Cardiac muscle cell (in vitro differentiated cells and primary cell): ENCODE measurements at regions not wholly inside any gene's neighbourhood (a gene's known extent, or its start where the extent isn't known, plus 50 kb on each side); places are given as distances from the start of the nearest gene placed in this dataset.
A peak's percentile ranks its signal among the peaks of the same experiment; 100 is the strongest.

Experiments used
- DNase-seq, 2 donors: peaks; one replicate each; pipeline versions ENCODE4 v3.0.0 to v3.0.0-alpha.2; 2010 to 2017; ENCODE audit warnings: low read depth in 1 of 2, low spot score in 1 of 2
- H3K27ac ChIP-seq: fragments of 200-600 bp; sonication (generic); 2 replicates; pipeline ENCODE4 v1.5.1; 2016
- H3K27me3 ChIP-seq: fragments of 200-600 bp; sonication (generic); 2 replicates; pipeline ENCODE4 v1.6.0; 2016; ENCODE audit warnings: control low read depth
- H3K36me3 ChIP-seq: fragments of 200-600 bp; sonication (generic); 2 replicates; pipeline ENCODE4 v1.5.1; 2016; ENCODE audit warnings: control low read depth
- H3K4me1 ChIP-seq: fragments of 200-600 bp; sonication (generic); 2 replicates; pipeline ENCODE4 v1.8.1; 2017; ENCODE audit warnings: low read depth, mild to moderate bottlenecking, mixed run types
- H3K4me3 ChIP-seq: fragments of 200-600 bp; sonication (generic); 2 replicates; pipeline ENCODE4 v1.5.1; 2016; ENCODE audit warnings: mild to moderate bottlenecking
- H3K9me3 ChIP-seq: fragments of 200-600 bp; sonication (generic); 2 replicates; pipeline ENCODE4 v1.5.1; 2017; ENCODE audit warnings: low read depth, mild to moderate bottlenecking, control low read depth
- CTCF ChIP-seq: IDR thresholded peaks from 2 replicates; pipeline ENCODE4 v1.5.1; 2012; ENCODE audit warnings: low read depth, mild to moderate bottlenecking, low read length

GRCh38 chr2:136213836-136214235 is 95.9 kb upstream of the CXCR4 start:
- H3K27me3 ChIP-seq, result no peaks in the 10 kb centered on the region
- TF ChIP-seq CTCF, result no peak
- no peaks in the 10 kb centered on the region for H3K4me1 ChIP-seq
- H3K27ac ChIP-seq, result no peak overlapping the region
- DNase-seq, result no peak
- H3K4me3 ChIP-seq, result no peak overlapping the region
- H3K36me3 ChIP-seq, result no peaks in the 10 kb centered on the region
- H3K9me3 ChIP-seq, result no peaks in the 10 kb centered on the region

DNA sequence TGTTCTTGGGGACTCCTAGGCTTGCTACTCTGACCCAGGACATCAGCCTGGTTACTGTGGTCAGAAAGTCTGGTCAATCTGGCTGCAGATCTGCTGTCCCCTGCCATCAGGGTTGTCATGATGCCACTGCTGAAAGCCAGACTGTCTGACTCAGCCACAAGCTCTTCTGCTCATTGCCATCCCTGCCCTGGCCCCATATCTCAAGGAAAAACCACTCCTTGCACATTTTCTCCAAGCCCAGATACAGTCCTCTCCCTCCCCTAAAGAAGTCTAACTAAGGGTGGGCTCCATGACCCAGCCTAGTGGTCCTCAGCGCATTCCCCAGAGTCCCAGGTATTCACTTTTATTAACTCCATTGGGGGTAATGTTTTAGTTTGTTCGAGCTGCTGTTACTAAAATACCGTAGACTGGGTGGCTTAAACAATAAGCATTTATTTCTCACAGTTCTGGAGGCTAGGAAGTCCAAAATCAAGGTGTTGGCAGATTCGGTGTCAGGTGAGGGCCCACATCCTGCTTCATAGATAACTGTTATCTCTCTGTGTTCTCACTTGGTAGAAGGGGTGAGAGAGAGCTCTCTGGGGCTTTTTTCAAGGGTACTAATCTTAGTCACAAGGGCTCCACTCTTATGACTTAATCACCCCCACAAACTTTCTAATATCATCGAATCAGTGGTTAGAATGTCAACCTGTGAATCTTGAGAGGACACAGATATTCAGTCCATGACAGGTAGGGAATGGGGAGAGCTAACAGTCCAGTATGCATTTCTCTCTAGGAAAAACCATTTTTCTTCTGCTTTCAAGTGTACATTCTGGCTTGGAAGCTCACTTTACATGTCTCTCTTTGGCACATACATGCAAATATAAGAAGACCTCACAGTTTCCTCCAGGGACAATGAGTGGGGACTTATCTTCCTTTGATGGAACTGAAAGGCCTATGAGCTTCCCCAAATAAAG is 94.8 kb upstream of the CXCR4 start:
- no peaks in the 10 kb centered on the region for H3K4me1 ChIP-seq
- H3K27ac ChIP-seq, result no peak overlapping the region
- TF ChIP-seq CTCF, result no peak
- no peak overlapping the region for H3K4me3 ChIP-seq
- peak in 1 of 2 donors; percentile 20 for DNase-seq
- no peaks in the 10 kb centered on the region for H3K9me3 ChIP-seq
- no peaks in the 10 kb centered on the region for H3K27me3 ChIP-seq
- no peaks in the 10 kb centered on the region for H3K36me3 ChIP-seq

- H3K9me3 ChIP-seq, result no peaks in the 10 kb centered on the region
- H3K27ac ChIP-seq, result no peak overlapping the region
- H3K27me3 ChIP-seq, result no peaks in the 10 kb centered on the region
- no peaks in the 10 kb centered on the region for H3K4me1 ChIP-seq
- no peak overlapping the region for H3K4me3 ChIP-seq
- DNase-seq, result no peak
- H3K36me3 ChIP-seq, result no peaks in the 10 kb centered on the region
- no peak for TF ChIP-seq CTCF
These were observed 93.8 kb upstream of the CXCR4 start for GRCh38 chr2:136211701-136212100.

DNA sequence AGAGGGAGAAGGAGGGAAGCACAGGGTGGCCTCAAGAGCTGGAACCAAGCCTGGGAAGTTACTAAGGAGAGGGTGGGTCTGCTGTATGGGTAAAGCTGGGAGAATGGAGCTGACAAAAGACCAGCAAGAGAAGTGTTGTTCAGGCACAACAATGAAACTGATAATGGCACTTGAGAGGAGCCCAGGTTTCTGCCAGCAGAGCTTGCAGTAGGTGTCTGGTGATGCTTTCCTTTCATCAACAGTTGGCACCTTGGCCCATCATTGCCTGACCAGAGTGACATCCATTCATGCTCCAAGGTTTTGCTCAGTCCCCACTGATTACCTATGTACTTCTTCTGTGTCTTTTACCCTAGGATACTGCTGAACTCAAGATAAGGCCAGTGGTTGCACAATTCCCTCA is 92.9 kb upstream of the CXCR4 start:
- Histone ChIP-seq H3K4me1 (no peaks in the 10 kb centered on the region), H3K9me3 (no peaks in the 10 kb centered on the region), H3K27me3 (no peaks in the 10 kb centered on the region), H3K27ac (no peak overlapping the region), H3K4me3 (no peak overlapping the region), H3K36me3 (no peaks in the 10 kb centered on the region)
- no peak for DNase-seq
- TF ChIP-seq CTCF, result no peak

- no peaks in the 10 kb centered on the region for H3K4me1 ChIP-seq
- no peak for DNase-seq
- no peaks in the 10 kb centered on the region for H3K27me3 ChIP-seq
- no peak overlapping the region for H3K27ac ChIP-seq
- no peak overlapping the region for H3K4me3 ChIP-seq
- no peaks in the 10 kb centered on the region for H3K9me3 ChIP-seq
- no peaks in the 10 kb centered on the region for H3K36me3 ChIP-seq
- TF ChIP-seq CTCF, result no peak
These were observed 92.5 kb upstream of the CXCR4 start for GRCh38 chr2:136210455-136210805.
